Breast epithelium (tissue), 3 donors: ENCODE measurements at regions not wholly inside any gene's neighbourhood (a gene's known extent, or its start where the extent isn't known, plus 50 kb on each side); places are given as distances from the start of the nearest gene placed in this dataset.

Source experiments
- CTCF ChIP-seq, 3 donors: fragments of 450-650 bp; IDR thresholded peaks; one replicate each; pipeline ENCODE4 v1.5.1; 2016 to 2017; ENCODE audit warnings: antibody characterized with exemption in 3 of 3, mild to moderate bottlenecking in 3 of 3, moderate library complexity in 3 of 3
- POLR2A ChIP-seq: fragments of 450-650 bp; IDR thresholded peaks from one replicate; pipeline ENCODE4 v1.6.1; 2016; ENCODE audit warnings: antibody characterized with exemption, mild to moderate bottlenecking, moderate library complexity

GRCh38 chr1:13900583-13900982 lies 200.6 kb downstream of the PRDM2 start:
- TF ChIP-seq CTCF (IDR thresholded peaks at IDR 0.05) (no peak), POLR2A (no peak)
